Vagina (tissue), 2 donors: ENCODE measurements at regions not wholly inside any gene's neighbourhood (a gene's known extent, or its start where the extent isn't known, plus 50 kb on each side); places are given as distances from the start of the nearest gene placed in this dataset.
"Not testable (repeated sequence)": the region's sequence is repeated elsewhere in the genome, so short reads cannot be mapped to it uniquely, and the experiment has no call there.

Experiments used
- DNase-seq, 2 donors: peaks; one replicate each; pipeline ENCODE4 v3.0.0-alpha.2; 2017; ENCODE audit errors: extremely low spot score in 2 of 2
- H3K27ac ChIP-seq: fragments of 200-600 bp; sonication (generic); one replicate; pipeline ENCODE4 v1.5.1; 2019
- H3K27me3 ChIP-seq: fragments of 200-600 bp; sonication (generic); one replicate; pipeline ENCODE4 v1.5.1; 2019
- H3K36me3 ChIP-seq, 2 donors: fragments of 200-600 bp; sonication (generic); one replicate each; pipeline ENCODE4 v1.5.1; 2017 to 2019
- H3K4me1 ChIP-seq: fragments of 200-600 bp; sonication (generic); one replicate; pipeline ENCODE4 v1.5.1; 2019
- H3K4me3 ChIP-seq, 2 donors: fragments of 200-600 bp; sonication (generic); 1 replicate in 1 of 2; 2 replicates in 1 of 2; pipeline ENCODE4 v1.5.1; 2016 to 2019
- H3K9me3 ChIP-seq: fragments of 200-600 bp; sonication (generic); one replicate; pipeline ENCODE4 v1.5.1; 2019
- CTCF ChIP-seq, 3 experiments: fragments of 450-650 bp in 2 of 3; fragments of 200-600 bp in 1 of 3; sonication (generic) in 1 of 3; IDR thresholded peaks; one replicate each; pipeline ENCODE4 v1.5.1; 2017 to 2019; ENCODE audit warnings: antibody characterized with exemption in 3 of 3, mild to moderate bottlenecking in 2 of 3, moderate library complexity in 2 of 3
- POLR2A ChIP-seq, 2 donors: fragments of 450-650 bp; IDR thresholded peaks; one replicate each; pipeline ENCODE4 v1.6.1; 2017; ENCODE audit warnings: antibody characterized with exemption in 2 of 2, mild to moderate bottlenecking in 2 of 2, moderate library complexity in 2 of 2
- POLR2AphosphoS5 ChIP-seq, 2 donors: sonication (generic); formaldehyde crosslinking; IDR thresholded peaks; one replicate each; pipeline ENCODE4 v1.9.0; 2017; ENCODE audit warnings: antibody characterized with exemption in 2 of 2, mild to moderate bottlenecking in 2 of 2, low read depth in 1 of 2; ENCODE audit not compliant: insufficient read depth in 1 of 2
- intact Hi-C: fragments of 100-400 bp; cut with DNase I; formaldehyde crosslinking; loops from one replicate; pipeline ENCODE4 v1.15.1; 2023

- intact Hi-C loops = no loop called here
Measured at GRCh38 chr13:65133094-65133493, 2097.0 kb downstream of the PCDH9 start.

GRCh38 chr13:65125236-65125635 is 2104.9 kb downstream of the PCDH9 start:
- intact Hi-C loops = no loop called here
- H3K27ac ChIP-seq = no peak overlapping the region
- TF ChIP-seq POLR2AphosphoS5 (IDR thresholded peaks at IDR 0.05; ENCODE audit: insufficient read depth in 1 of 2, low read depth in 1 of 2) = no peak
- TF ChIP-seq POLR2A (IDR thresholded peaks at IDR 0.05) = no peak
- TF ChIP-seq CTCF (IDR thresholded peaks at IDR 0.05) = no peak
- H3K4me3 ChIP-seq = no peak overlapping the region
- no peaks in the 10 kb centered on the region for H3K36me3 ChIP-seq
- no peak for DNase-seq
- H3K27me3 ChIP-seq = no peaks in the 10 kb centered on the region
- no peaks in the 10 kb centered on the region for H3K4me1 ChIP-seq
- no peaks in the 10 kb centered on the region for H3K9me3 ChIP-seq

More at GRCh38 chr13:65133094-65133493, 2097.0 kb downstream of the PCDH9 start:
- H3K27me3 ChIP-seq = no peaks in the 10 kb centered on the region
- H3K9me3 ChIP-seq = no peaks in the 10 kb centered on the region
- no peak overlapping the region for H3K4me3 ChIP-seq
- no peak for TF ChIP-seq POLR2A (IDR thresholded peaks at IDR 0.05)
- no peak for TF ChIP-seq CTCF (IDR thresholded peaks at IDR 0.05)
- TF ChIP-seq POLR2AphosphoS5 (IDR thresholded peaks at IDR 0.05; ENCODE audit: insufficient read depth in 1 of 2, low read depth in 1 of 2) = no peak
- no peak for DNase-seq
- H3K27ac ChIP-seq = no peak overlapping the region
- no peaks in the 10 kb centered on the region for H3K4me1 ChIP-seq
- no peaks in the 10 kb centered on the region for H3K36me3 ChIP-seq

DNA sequence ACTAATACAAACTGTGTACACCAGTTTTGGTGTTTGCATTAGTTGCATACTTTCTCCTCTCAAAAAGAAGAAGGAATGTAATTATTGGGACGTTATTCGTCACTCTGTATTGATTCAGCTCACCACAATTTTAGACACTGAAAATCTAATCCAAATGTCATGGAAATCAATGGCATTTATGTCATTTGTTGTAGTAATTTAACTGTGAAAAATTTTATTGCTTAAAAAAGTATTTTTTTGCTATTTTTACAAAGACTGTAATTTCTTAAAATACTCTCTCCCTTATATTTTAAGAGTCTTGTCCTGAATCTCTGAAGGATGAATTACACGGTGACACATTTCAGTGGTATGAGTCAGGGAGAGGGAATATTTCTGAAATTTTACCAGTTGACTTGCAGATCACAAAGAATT is 2117.6 kb downstream of the PCDH9 start:
- DNase-seq = no peak
- H3K27ac ChIP-seq = no peak overlapping the region
- no peak overlapping the region for H3K4me3 ChIP-seq
- intact Hi-C loops = no loop called here
- TF ChIP-seq CTCF (IDR thresholded peaks at IDR 0.05) (no peak), POLR2A (IDR thresholded peaks at IDR 0.05) (no peak), POLR2AphosphoS5 (IDR thresholded peaks at IDR 0.05; ENCODE audit: insufficient read depth in 1 of 2, low read depth in 1 of 2) (no peak)
- no peaks in the 10 kb centered on the region for H3K27me3 ChIP-seq
- H3K36me3 ChIP-seq = no peaks in the 10 kb centered on the region
- H3K4me1 ChIP-seq = no peaks in the 10 kb centered on the region
- H3K9me3 ChIP-seq = no peaks in the 10 kb centered on the region

GRCh38 chr13:65112123-65112522 is 2118.0 kb downstream of the PCDH9 start:
- TF ChIP-seq CTCF (IDR thresholded peaks at IDR 0.05) = no peak
- Histone ChIP-seq H3K36me3 (no peaks in the 10 kb centered on the region), H3K9me3 (no peaks in the 10 kb centered on the region), H3K4me1 (no peaks in the 10 kb centered on the region), H3K4me3 (no peak overlapping the region), H3K27ac (no peak overlapping the region), H3K27me3 (no peaks in the 10 kb centered on the region)
- no peak for DNase-seq
- intact Hi-C loops = no loop called here

DNA sequence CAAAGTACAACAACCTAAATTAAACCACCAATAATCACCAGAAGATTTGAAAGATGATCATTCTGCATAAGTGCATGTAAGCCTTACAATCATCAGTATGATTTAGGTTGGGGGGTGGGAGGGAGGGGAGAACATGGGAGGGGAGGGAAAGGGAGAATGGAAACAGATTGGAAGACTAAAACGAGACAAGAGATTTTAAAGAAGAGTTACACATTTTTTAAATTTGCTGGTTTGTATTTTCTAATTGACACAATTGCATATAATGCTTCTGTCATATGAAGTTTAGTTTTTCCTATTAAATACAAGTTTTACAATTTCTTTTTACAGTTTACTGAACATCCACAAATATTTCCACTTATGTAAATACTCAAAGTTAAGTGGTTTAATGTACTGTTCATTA is 2118.9 kb downstream of the PCDH9 start:
- Histone ChIP-seq H3K36me3 (no peaks in the 10 kb centered on the region), H3K4me1 (no peaks in the 10 kb centered on the region), H3K9me3 (no peaks in the 10 kb centered on the region), H3K4me3 (no peak overlapping the region), H3K27ac (no peak overlapping the region), H3K27me3 (no peaks in the 10 kb centered on the region)
- TF ChIP-seq POLR2AphosphoS5 (IDR thresholded peaks at IDR 0.05; ENCODE audit: insufficient read depth in 1 of 2, low read depth in 1 of 2) (no peak), POLR2A (IDR thresholded peaks at IDR 0.05) (no peak), CTCF (IDR thresholded peaks at IDR 0.05) (no peak)
- DNase-seq = no peak
- intact Hi-C loops = no loop called here

GRCh38 chr13:65104436-65104835 is 2125.7 kb downstream of the PCDH9 start:
- DNase-seq, H3K4me3 ChIP-seq, H3K4me1 ChIP-seq, intact Hi-C loops, H3K36me3 ChIP-seq, H3K27ac ChIP-seq, H3K9me3 ChIP-seq, H3K27me3 ChIP-seq: not testable (repeated sequence)
